Fibroblast of the conjunctiva (primary cell): ENCODE measurements at regions not wholly inside any gene's neighbourhood (a gene's known extent, or its start where the extent isn't known, plus 50 kb on each side); places are given as distances from the start of the nearest gene placed in this dataset.

Experiments used
- DNase-seq: peaks from one replicate; pipeline ENCODE4 v3.0.0-alpha.2; 2010; ENCODE audit warnings: low read depth

DNA sequence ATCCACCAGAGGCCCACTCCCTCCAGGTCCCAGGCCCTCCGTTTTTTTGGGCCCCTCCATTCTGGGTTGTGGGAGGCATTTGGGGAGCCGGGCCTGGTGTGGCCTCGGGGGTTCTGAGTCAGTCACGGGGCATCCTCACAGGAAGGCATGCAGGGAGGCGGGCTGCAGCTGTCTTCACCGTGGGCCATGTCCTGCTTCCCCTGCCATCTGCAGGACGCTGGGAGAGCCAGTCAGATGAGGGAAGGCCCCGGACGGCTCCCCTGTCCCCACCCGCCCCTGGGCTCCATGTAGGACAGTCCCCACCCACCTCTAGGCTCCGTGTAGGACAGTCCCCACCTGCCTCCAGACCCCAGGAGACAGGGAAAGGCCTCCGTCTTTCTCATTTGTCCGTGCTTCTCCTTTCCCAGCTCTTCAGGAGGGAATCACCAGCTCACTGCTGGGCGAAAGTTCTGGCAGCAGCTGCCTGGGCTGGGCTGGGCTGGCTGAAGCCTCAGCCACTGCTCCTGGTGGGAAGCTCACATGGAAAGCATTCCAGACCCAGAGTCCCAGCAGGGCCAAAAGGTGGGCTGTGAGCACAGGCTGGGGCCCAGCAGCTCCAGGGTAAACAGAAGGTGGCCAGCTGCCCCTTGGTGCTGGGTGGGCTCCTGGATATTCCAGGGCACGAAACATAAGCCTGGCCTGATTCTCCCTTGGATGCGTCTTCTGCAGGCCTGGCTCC, 217.8 kb downstream of the KIF26A start:
- DNase-seq = no peak

DNA sequence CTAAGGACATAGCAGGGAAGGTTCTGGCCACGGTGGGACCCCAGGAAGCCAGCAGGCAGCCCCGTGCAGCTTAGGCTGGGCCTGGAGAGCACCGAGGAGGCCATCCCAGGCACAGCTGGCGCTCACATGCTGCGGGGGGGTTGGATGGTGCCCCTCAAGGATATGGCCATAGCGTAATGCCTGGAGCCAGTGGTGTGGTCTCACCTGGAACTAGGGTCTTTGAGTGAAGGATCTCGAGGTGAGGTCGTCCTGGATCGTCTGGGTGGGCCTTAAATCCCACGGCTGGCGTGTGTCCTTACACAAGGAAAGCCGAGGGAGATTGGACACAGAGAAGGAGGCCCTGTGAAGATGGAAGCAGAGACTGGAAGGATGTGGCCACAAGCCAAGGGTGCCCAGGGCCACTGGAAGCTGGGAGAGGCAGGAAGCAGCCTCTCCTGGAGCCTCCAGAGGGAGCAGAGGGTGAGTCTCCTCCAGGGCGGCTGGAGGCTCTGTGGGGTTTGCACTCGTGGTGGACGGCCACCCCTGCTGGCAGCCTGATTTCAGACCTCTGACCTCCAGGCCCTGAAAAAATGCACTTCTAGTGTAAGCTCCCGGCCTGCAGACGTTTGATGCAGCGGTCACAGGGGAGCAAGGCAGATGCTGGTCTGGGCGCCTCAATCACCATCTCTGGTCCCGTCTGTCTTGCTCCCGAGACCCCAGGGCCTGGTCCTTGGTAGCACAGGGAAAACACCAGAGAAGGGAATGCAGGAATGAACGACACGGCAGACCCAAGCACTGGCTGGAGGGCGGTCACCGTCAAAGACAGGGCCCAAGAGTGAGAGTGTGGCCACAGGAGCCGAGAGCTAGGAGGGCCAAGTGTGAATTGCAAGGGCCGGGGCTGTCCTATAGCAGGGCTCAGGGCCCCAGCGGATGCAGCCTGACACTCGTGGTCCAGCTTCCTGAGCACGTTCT, 218.6 kb downstream of the KIF26A start:
- DNase-seq = no peak

DNA sequence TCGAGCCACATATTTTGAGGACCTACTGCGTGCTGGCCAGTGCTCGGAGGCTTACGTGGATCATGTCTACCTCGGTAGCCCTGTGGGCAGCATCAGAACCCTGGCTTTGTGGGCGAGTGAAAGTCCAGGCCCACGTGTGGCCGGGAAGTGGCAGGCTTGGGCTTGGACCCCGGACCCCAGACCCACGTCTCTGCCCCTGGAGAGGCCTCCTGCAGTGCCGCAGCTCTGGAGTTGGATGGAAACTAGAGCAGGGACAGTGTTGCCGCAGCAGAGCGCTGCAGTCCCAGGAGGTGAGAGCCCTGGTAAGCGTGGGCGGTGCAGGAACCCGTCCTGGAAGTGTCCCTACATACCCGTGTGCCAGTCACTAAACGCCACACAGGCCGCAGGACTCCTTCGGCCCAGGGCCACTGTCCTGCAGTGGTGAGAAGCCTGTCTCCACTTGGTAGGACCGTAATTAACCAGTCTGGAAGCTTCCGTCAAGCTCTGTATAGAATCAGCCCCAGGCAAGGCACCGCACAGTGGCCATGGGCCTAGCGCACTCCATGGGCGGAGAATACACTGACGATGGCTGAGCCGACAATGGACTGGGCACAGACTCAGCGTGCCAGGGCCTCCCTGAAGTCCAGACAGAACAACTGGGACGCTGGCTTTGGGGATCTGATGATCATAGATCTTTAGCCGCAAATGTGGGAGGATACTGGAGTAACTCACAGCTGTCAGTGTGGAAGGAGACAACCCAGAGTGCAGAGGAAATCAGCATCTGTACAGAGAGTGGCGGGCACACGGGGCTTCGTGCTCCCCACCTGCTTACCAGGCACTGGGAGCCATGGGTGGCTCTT, 219.5 kb downstream of the KIF26A start:
- no peak for DNase-seq

DNA sequence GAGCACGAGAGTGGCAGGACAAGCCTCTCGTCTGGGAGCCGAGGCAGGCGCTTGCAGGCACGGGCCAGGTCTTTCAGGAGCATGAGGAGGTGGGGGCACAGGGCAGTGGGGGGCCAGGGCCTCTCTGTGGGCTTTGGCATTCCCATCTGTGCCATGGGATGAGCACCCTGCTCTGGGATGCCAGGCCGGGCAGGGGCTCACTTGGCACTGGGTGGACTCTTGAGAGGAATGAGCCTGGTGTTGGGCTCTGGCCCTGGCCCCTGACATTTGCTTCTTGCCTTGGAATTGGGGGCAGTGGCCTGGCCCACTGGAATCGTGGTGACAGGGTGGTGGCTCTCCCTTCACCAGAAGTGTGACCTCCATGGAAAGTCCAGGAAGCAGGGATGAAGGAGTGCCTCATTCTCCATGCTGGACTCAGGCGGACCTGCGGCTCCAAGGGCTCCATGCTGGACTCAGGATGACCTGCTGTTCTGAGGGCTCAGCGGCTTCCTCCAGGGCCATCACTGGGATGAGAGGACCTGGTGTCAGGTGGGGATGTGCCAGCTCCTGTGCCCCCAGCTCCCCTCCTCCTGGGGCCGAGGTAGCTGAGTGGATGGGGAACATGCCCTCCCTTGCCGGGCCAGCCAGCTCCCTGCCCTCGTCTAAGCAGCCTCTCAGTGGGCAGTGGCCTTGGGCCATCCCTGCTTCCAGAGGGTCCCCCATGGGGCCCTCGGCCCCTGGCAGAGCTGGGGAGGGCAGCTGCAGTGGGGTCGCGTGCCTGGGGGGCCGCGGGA, 220.3 kb downstream of the KIF26A start:
- no peak for DNase-seq

DNA sequence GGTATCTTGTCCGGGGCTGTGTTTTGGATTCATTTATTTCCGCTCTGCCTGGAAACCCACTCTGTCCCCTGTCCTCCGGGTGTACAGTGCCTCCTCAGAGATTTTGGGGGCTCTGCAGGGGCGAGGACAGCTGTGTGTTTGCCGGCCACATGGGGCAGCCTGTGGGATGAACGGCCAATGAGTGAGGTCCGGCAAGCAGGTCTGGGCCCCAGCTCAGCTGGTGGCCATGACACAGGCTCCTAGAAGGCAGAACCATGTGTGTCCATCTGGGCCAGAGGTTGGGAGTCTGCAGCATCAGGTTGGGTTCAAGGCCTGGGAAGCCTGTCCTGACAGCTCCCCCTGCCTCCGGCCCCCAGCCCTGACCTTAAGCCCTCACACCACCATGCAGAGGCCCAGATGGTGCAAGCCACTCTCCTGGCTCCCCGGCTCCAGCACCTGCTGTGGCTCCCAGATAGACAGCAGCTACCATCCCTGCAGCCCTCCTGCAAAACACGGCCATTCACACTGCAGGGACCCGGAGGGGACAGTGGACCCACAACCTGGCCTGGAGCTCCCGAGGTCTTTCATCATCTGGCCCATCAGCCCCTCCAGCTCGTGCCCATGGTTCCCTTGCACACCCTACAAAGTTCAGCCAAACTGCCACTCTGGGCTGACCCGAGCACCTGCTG, 220.1 kb upstream of the C14orf180 start:
- DNase-seq = no peak

DNA sequence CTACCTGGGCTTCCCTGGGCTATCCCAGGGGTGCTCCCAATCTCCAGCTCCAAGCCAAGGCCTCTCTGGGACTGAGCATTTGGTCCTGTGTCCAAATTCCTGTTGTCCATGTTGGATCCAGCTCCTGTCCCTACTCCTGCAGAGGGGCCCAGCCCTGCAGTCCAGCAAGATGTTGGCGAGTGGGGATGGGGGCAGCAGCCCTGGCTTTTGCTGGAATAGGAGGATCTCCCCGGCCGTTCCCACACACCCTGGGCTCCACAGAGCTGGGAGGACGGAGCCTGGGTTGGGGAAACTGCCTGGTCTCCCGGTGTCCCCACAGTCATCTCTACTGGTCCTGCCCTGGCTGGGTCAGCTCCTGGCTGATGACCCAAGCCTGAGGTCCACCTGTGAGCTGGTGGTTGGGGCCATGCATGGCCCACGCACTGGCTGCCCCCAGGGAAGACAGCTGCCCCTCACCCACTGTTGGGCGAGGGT, 219.6 kb upstream of the C14orf180 start:
- DNase-seq = no peak

DNA sequence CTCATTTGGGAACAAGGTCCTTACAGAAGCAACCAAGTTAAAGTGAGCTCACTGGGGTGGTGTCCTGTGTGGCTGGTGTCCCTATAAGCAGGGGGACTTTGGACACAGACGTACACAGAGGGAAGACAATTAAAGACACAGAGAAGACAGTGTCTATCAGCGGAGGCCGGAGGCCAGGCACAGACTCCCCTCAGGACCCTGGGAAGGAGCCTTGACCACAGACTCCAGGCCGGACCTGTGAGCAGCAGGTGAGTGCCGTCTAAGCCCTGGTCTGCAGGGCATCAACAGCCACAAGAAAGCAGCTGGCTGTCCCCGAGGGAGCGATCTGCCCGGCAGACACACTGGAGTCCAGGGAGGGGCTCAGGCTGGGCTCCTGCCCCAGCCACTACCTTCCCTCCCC, 219.1 kb upstream of the C14orf180 start:
- no peak for DNase-seq

DNA sequence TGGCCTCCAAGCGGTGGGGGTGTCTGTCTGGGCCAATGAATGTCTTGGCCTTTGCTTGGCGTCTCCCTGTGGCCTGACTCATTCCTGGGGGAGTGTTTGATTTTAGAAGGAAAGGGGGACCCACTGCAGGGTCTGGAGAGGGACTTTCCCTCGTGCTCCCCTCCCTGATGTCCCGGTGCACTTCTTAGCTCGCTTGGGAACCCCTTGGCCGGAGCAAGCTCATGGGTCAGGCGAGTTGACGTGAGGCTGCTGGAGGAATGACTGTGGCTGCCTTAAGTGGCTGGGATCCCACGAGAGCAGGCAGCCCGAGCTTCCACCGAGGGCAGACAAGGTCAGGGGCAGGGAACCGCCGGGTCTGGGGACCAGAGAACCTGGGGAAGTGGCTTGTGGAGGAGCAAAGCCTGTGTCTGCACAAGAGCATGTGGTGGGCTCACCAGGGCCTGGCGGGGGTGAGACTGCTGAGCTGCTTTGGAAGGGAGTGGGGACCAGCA, 218.4 kb upstream of the C14orf180 start:
- no peak for DNase-seq

DNA sequence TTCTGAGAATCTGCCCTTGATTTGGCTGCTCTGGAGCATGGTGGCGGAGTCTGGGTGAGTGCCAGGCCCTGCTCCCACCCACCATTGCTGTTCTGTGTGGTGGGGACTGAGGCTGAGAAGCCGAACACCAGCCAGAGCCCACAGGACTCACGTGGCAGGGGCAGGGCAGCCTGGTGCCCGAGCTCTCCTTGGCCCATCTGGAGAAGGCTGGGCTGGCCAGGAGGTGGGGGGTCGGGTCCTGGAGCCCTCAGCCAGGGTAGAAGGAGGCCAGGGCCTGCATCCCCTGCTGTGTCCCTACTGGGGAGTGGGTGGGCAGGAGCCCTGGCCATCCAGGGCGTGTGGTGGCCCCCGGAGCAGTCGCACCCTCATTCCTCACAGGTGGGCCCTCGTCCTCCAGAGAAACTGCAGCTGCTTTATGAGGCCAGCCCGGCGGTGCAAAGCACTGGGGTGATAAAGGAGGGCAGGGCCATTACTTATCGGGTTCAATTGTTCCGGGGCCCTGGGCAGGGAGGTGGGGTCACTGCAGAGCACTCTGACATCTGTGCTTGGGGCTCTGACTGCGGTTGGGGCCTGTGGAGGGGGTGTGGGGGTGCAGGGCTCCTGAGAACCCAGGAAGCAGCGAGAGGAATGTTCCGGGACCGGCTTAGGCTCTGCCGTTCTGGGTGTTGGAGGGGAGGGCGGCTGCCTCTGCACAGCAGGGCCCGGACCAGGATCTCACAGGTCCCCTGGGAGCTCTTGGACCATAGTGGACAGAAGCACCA, 217.5 kb upstream of the C14orf180 start:
- no peak for DNase-seq

DNA sequence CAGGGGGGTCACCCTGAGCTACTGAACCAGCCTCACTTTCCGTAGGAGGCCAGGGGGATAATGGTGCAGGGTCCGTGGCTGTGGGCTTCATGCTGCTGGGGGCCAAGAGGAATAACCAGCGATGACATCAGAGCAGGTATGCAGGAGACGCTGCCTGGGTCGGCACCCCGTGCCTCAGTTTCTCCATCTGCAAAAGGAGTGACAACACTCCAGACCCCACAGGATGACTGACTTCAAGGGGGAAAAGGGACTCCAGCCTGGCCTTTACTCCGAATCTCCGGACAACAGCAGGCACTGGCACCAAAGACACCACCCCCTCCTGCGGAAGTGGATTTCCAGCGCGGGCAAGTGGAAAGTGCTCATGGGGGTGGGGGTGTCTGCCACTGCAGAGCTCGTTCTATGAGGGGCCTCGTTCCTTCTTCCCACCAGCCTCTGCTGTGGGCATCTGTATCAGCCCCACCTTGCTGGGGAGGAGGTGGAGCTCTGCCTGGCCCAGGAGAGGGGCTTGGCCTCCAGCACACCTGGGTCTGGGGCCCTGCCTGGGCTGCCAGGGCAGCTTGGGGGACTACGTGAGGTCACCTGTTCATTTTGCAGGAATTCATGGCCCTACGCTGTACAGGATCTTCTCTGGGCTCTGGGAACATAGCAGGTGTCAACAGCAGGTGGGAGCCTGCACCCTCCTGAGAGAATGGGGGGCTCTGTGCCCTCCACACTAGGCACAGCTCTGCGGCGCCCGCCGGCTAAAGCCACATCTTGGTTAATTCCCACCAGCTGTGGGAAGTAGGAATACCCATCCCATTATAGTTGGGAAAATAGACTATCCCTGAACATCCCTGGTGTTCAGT, 216.6 kb upstream of the C14orf180 start:
- DNase-seq = no peak

DNA sequence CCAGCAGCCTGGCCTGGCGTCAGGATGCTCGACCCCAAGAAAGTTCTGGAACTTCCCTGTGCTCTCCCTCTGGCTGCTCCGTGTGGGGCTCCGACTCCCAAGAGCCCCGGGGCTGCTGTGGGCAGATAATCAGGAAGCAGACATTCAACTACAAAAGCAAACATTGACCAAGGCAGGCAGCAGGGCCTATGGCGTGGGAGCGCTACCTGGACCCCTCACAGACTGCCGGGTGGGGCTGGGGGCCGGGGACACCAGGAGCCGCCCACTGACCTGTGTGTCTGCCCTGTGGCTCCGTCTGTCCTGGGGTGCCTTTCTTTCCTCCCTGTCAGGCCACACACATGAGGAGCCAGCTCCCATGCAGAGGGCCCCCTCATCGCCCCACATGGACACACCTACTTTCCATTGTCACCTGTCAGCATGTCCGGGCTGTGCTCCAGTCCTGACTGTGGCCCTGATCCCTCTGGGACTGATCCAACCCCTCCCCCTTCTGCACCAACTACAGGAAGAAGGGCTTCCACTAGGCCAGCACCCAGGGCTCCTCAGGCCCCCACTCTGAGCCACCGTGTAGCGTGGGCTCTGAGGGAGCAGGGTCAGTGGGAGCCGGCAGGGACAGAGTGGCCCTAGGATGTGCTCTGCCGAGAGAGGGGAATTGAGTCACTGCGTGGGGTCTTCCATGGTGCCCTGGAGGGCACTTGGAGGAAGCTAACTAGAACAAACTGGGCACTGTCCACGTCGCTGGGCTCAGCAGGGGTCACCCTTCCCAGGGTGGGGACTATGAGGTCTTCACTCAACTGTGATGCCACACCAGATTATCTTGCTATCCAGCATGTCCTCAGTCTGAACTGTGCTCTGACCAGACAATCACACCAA, 215.4 kb upstream of the C14orf180 start:
- no peak for DNase-seq

DNA sequence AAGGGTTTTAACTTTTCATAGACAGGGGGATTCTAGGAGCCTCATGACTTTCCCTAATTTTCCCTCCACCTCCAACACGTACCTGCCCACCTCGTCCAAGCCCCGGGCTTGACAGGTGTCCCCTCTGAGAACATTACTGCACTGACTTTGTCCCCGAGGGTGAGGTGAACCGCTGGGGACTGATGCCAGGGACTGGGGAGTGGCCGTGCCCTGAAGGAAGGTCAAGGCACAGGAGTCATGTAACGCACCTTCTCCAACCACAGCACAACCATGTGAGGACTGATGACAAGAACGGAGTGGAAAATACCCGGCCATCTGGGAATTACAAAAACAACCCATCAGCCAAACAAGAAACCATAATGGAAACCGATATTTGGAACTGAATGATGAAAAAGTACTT, 214.7 kb upstream of the C14orf180 start:
- DNase-seq = no peak

DNA sequence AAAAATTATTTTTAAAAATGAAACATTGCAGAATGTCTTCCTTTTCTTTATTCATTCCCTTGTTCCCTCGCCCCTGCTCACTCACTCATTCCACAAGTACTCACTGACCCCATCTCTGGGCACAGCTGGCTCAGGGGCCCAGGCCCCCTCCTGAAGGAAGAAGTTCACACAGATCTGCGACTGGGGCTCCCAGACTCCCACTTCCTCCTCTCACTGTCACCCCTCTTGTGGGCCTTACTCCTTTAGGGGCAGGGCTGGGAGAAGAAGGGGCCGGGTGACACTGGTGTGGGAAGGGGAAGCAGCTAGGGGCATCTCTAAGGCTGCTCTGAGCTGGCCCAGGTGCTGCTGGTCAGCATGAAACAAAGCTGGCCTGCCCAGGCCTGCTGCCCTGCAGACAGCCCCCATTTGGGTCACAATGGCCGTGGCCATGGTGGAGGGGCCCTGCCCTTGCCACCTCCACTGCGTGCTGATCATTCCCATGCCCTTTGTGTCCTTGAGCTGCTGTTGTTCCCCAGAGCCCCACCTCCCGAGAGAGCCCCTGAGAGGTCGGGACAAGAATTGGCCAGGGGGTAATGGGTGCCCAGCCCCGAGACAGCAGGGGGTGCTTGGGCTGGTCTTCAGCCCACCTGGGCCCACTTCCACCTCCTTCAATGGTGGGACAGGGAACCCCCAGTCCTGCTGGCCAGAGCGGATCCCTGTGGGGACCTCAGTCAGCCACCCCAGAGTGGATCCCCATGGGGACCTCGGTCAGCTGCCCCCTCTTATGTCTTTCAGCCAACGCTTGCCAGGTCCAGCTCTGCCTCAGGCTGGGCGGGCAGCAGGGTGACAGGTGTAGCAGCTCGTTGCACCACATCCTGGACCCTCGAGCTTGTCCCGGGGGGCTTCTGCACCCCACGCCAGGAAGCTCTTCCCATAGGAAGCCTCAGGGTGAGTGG, 212.4 kb upstream of the C14orf180 start:
- DNase-seq = no peak

DNA sequence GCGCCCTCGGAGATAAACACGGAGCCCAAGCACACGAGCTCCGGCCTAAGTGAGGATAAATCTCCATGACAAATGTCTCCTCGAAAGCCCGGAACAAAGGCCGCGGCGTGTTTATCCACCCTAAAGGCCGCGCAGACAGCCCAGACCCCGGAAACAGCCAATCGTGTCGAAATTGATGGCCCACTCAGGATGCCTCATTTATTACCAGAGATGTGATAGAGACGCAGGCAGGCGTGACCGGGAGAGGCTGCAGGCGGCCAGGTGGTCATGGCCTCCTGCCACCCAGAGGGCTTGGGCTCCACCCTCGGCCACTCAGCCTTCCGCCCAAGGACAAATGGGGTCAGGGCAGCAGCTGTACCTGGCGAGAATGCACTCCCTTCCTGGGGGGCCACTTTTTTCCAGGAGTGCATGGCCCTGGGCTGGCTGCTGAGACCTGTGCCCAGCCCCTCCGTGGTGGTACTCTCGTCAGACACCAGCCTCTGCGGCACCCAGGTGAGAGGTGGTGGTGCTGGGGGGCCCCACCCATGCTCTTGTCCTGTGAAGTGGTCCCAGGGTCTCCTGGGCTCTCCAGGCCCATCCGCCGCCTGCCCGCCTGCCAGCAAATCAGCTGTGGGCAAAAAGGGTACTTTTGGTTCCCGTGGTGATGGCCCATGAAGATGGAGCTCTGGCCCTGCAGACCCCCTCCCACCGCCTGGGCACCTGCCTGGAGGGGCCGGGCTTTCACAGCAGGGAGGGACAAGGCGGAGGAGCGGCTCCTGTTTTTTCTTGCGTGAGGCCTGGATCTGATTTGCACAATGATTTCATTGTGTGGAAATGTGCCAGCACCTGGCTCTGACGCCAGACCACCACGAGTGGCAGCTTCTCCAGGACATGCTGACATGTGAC, 211.5 kb upstream of the C14orf180 start:
- DNase-seq = no peak

DNA sequence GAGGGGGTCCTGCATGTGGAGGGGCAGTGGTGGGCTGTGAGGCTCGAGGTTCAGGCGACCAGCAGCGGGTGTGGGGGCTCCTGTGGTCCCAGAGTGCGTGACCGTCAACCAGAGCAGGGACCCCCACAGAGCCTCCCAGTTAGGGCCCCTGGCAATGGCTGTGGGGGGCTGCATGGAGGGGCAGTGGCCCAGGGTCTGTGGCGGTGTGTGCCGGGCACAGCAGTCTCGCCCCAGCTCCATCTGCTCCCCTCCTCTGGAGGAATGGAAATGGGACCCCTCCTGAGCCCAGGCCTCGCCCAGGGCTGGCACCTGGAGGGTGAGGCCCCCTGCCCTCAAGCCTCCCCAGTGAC, 210.8 kb upstream of the C14orf180 start:
- DNase-seq = no peak

DNA sequence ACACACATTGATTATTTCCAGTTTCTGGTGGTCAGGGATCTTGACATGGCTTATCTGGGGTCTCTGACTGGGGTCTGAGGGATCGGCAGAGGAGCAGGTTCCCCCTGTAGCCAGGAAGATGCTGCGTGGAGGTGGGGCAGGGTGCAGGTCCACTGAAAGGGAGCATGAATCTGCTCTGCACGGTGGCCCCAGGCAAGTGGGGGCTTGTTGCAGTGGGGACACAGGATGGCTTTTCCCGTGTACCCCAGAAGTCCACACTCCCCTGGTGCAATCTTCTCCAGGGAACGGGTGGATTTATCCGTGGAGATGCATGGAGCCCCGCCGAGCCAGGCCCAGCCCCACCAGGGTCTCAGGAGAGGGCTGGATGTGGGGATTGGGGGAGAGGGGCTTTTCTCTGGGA, 210.4 kb upstream of the C14orf180 start:
- no peak for DNase-seq
